Hepatic stellate cell (primary cell): ENCODE measurements at regions not wholly inside any gene's neighbourhood (a gene's known extent, or its start where the extent isn't known, plus 50 kb on each side); places are given as distances from the start of the nearest gene placed in this dataset.

Source experiments
- DNase-seq: peaks from one replicate; pipeline ENCODE4 v3.0.0; 2011; ENCODE audit warnings: low spot score

GRCh38 chr12:13380297-13380696, 183.8 kb downstream of the EMP1 start:
- no peak for DNase-seq

- DNase-seq = no peak
Measured at GRCh38 chr12:13379531-13380188, 183.1 kb downstream of the EMP1 start.

- no peak for DNase-seq
Measured at GRCh38 chr12:13377698-13378097, 181.2 kb downstream of the EMP1 start.

DNA sequence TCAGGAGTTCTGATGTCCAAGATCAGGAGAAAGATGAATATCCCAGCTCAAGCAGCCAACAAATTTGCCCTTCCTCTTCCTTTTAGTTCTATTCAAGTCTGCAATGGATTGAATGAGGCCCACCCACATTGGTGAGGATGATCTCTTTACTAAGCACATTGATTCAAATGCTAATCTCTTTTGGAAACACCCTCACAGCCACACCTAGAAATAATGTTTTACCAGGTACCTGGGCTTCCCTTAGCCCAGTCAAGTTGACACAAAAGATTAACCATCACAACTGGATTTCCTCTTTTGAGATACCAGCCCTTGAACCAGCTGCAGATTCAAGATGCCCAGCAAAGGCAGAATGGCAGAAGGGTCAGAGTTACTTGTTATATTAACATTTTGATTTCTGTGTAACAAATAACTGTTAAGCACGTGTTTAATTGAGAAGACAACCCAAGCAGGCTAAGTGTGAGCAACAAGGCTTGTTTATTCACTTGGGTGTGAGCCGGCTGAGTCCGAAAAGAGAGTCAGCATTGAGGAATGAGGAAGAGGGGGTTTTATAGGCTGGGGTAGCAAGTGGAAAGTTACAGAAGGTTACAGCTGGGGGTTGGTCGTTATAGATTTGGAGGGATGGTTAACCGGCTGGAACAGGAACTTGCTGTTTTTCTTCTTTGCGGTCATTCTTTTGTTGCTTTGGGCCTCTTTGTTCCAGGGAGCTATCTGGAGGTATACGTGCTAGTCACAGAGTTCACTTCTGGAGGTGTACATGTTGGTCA, 180.3 kb downstream of the EMP1 start:
- no peak for DNase-seq

DNA sequence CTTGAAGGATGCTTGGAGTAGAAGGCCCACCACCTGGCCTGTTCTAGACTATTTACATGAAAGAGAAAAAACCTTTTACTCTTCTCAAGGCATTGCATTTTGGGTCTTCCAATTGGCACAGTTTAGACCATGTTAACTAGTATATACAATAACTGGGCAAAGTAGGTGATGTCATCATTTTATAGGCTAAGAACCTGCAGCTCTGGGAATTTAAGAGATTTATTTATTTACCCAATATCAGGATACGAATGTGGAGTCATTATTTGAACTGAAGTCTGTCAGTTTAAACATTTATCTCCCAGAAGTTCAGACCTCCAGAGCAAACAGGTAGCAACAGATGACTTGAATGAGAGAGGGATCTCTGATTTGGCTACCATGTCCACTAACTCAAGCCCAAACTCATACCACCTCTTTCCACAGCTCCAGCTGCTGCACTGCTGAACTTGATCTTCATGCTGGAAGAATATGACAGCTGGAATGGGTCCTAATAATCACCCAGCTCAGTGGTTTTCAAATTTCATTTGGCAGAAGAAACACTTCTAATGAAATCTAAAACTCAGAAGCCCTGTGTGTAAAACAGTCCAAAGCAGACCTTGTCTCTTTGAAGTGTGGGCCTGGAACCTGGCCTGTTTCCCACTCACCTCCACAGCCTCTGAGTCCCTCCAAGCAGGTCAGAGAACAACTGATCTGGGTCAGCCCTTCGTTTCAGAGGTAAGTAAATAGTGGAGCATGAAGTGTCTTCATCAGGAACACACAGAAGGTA, 179.2 kb downstream of the EMP1 start:
- no peak for DNase-seq

DNA sequence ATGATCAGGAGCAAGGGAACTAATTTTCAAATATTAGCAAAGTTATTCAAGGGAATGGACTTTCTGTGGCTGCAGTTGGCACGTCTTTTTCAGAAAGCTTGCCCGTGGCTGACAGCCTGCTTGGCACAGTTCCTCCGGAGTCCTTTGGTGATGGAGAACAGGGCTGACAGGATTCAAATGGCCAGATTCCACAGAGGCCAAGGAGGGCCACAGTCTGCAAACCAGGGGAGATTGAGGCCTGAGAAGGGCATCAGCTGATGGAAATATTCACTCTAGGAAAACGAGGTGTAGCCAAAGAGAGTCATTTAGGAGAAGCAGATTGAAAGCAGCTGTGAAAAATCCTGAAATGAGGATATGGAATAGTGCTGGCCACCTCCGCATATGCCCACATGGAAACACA, 178.3 kb downstream of the EMP1 start:
- DNase-seq = no peak

DNA sequence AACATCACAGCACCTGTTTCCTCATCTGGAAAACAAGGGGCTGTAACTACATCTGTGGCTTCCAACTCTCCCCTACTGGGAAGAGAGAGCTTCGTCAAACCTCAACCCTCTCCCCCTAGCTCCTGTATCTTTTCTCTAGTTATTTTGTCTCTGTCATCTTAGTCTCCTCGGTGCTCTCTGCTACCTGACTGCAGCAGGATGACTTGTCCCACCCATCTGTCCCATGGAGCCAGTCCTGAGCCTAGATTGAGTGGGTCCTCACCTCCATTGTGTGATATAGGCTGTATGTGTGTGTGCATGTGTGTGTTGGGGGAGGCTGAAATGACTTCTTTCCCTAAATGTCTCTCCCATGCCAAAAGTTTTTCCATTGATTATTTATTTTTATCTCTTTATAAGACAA, 177.3 kb downstream of the EMP1 start:
- no peak for DNase-seq

- DNase-seq = no peak
Measured at GRCh38 chr12:13373131-13373530, 176.6 kb downstream of the EMP1 start.

GRCh38 chr12:13372386-13372785, 175.9 kb downstream of the EMP1 start:
- DNase-seq = no peak

GRCh38 chr12:13371797-13372196, 175.3 kb downstream of the EMP1 start:
- no peak for DNase-seq

DNA sequence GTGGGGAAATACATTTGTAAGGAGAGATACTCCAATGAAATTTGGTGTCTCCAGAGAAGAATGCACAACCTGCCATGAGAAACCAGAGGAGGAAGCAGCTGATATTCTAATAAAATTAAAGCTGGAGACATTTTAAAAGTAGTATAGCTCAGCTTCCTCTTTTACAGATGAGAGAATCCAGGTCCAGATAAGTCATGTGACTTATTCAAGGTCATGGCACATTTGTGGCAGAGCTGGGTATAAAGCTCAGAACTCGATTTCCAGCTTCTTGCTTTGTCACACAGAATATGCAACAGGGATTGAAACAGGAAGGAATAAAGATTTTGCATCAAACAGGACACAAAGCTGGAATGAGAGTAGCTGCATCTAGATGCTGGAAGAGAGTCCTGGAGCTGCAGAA, 174.8 kb downstream of the EMP1 start:
- DNase-seq = no peak

GRCh38 chr12:13369474-13370056, 173.0 kb downstream of the EMP1 start:
- no peak for DNase-seq

DNA sequence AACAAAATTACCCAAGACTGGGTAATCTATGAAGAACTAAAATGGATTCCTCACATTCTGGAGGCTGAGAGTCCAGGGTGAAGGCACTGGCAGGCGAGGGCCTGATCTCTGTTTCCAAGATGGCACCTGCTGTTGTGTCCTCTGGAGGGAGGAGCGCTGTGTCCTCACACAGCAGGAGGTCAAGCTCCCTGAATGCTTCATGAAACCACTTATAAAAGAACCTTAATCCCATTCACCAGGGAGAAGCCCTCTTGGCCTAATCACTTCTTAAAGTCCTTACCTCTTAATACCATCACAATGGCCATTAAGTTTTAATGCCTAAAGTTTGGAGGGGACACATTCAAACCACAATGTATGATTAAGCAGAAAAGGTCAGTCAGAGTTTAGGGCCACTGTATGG, 172.4 kb downstream of the EMP1 start:
- no peak for DNase-seq

- no peak for DNase-seq
Measured at GRCh38 chr12:13368431-13368830, 171.9 kb downstream of the EMP1 start.

GRCh38 chr12:13367973-13368372, 171.4 kb downstream of the EMP1 start:
- DNase-seq = no peak

GRCh38 chr12:13365748-13366366, 169.3 kb downstream of the EMP1 start:
- no peak for DNase-seq

- DNase-seq = peak; percentile 36
Measured at GRCh38 chr12:13362260-13362841, 165.8 kb downstream of the EMP1 start.

GRCh38 chr12:13359636-13360035, 163.1 kb downstream of the EMP1 start:
- DNase-seq = no peak

- DNase-seq = no peak
Measured at GRCh38 chr12:13358391-13358905, 161.9 kb downstream of the EMP1 start.

GRCh38 chr12:13350946-13351345, 154.4 kb downstream of the EMP1 start:
- DNase-seq = no peak

DNA sequence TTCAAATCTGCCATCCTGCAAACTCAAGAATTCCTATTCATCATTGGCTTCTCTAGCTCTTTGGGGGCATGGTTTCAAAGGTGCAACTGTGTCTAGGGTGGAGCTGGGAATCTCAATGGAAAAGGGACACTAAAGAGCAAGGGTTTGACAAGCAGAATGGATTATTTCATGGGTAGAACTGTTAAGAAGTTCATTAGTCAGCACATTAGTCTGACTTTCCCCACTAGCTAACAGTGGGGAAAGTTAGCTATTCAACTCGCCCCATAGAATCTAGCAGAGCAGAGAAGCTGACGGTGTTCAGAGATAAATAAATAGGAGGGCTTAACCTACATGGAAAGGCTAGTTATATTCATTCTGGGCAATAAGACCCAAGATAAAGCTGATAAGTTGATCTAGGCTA, 153.9 kb downstream of the EMP1 start:
- no peak for DNase-seq

- DNase-seq = no peak
Measured at GRCh38 chr12:13348464-13348863, 151.9 kb downstream of the EMP1 start.
